ENCODE measurements at regions not wholly inside any gene's neighbourhood (a gene's known extent, or its start where the extent isn't known, plus 50 kb on each side); places are given as distances from the start of the nearest gene placed in this dataset.

DNA sequence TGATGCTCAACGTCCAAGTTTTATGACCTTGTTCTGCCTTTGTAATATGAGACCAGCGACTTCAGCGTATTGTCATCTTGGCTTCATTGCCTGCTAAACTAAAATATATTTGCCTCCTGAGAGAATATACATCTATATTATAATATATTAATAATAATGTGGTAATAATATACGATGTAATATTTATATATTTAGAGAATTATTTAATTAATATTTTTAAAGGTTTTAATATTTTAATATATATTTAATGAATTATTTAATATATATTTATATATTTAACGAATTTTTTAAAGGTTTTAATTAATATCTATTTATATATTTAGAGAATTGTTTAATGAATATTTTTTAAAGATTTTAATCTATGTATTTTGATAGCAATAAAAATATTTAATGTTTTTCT is 700.7 kb downstream of the TAF11L14 start:
- TF ChIP-seq, protein P1, sequence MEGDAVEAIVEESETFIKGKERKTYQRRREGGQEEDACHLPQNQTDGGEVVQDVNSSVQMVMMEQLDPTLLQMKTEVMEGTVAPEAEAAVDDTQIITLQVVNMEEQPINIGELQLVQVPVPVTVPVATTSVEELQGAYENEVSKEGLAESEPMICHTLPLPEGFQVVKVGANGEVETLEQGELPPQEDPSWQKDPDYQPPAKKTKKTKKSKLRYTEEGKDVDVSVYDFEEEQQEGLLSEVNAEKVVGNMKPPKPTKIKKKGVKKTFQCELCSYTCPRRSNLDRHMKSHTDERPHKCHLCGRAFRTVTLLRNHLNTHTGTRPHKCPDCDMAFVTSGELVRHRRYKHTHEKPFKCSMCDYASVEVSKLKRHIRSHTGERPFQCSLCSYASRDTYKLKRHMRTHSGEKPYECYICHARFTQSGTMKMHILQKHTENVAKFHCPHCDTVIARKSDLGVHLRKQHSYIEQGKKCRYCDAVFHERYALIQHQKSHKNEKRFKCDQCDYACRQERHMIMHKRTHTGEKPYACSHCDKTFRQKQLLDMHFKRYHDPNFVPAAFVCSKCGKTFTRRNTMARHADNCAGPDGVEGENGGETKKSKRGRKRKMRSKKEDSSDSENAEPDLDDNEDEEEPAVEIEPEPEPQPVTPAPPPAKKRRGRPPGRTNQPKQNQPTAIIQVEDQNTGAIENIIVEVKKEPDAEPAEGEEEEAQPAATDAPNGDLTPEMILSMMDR (IDR thresholded peaks at IDR 0.05; ENCODE audit: insufficient read depth, low read length), result no peak
- no peak for DNase-seq (ENCODE audit: low read depth)
- H3K4me3 ChIP-seq (ENCODE audit: low read depth, low read length), result no peak overlapping the region

DNA sequence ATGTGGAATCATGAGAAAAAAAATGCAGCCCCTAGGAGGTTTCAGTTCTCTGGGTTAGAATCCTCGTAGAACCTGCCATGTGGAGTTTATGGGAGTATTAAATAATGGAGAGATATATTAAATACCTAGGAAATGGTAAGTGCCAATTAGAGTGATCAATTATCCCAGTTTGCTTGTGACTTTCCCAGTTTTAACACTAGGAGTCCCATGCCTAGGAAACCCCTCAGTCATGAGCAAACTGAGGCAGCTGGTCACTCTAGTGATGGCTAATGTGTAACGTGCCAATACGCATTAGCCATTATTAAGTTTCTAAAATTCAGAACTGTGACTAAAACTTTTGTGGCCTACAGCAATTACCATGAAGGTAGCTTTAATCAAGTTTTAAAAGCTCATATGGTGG is 720.6 kb downstream of the TAF11L14 start:
- TF ChIP-seq, protein P1 (IDR thresholded peaks at IDR 0.05; ENCODE audit: insufficient read depth, low read length), result no peak
- DNase-seq (ENCODE audit: low read depth), result no peak
- H3K4me3 ChIP-seq (ENCODE audit: low read depth, low read length), result no peak overlapping the region

DNA sequence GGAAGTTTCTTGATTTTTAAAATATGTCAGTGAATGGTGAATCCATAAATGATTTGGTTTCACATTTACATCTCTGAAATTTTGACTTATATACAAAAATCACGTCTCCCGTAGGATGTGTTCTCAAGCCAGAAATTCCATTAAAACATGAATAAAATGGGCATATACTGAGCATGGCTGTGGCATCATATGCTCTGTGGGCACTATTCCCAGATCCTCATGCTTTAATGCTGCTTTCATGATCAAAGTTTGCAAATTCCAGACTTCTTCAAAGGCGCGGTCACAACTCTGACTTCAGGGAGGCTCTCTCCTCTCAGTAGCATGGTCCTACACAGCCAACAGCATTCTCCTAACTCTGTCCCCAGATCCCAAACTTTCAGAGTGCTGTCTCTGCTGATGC is 723.2 kb downstream of the TAF11L14 start:
- H3K4me3 ChIP-seq (ENCODE audit: low read depth, low read length), result no peak overlapping the region
- DNase-seq (ENCODE audit: low read depth), result no peak

DNA sequence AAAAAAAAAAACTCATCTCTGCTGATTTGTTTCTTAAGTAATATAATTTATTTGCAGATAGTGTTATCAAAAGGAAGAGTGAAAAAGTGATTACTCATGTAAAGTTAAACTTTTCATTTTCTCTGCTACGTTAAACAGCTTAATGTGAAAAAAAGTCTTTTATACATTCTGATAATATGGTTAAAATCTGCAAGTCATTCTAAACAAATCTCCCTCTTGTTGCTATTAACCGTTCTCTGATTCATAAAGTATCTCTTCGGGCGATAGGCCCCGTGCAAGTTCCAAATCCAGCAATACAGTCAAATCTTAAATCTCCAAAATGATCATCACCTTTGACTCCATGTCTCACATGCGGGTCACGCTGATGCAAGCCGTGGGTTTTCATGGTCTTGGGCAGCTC is 732.0 kb downstream of the TAF11L14 start:
- no peak overlapping the region for H3K4me3 ChIP-seq (ENCODE audit: low read depth, low read length)
- TF ChIP-seq, protein P1 (IDR thresholded peaks at IDR 0.05; ENCODE audit: insufficient read depth, low read length), result no peak

More for the DNA sequence above, 723.2 kb downstream of the TAF11L14 start:
- TF ChIP-seq, protein P1 (IDR thresholded peaks at IDR 0.05; ENCODE audit: insufficient read depth, low read length), result no peak

DNA sequence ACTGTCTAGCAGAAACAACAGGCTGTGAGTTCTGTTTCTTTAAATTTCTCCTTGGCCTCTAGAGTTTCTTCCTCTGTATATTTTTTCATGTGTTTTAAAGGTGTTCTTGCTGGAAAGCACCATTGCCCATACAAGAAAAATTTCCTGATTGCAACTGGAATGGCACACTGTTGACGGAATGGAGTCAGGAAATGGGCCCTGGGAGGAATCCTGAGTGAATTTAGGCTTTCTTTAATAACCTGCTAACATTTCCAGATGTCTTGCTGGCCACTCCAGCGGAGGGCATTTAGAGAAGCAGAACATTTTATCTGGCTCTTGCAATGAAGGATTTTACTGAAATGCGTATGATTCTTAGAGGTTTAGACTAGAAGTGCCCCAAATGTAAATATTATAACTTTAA is 736.3 kb downstream of the TAF11L14 start:
- no peak for DNase-seq (ENCODE audit: low read depth)
- H3K4me3 ChIP-seq (ENCODE audit: low read depth, low read length), result no peak overlapping the region
- TF ChIP-seq, protein P1 (IDR thresholded peaks at IDR 0.05; ENCODE audit: insufficient read depth, low read length), result no peak

More for the DNA sequence above, 732.0 kb downstream of the TAF11L14 start:
- no peak for DNase-seq (ENCODE audit: low read depth)

DNA sequence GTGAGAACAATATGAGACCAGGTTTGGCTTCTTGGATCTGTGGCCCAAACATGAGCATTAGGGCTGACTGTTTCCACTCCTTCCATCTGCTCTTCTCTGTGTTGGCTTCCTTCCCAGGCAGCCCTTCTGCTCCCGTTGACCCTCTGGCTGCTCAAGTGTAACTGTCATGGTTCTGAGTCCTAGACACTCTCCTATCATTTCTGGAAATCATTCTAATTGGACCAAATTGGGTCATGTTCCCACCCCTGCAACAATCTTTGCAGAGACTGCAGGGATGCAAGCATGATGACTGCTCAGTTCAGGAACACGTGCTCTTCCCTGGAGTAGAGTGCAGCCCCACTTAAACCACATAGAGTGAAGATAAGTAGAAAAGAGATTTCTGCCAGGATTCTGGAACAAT is 741.4 kb downstream of the TAF11L14 start:
- no peak for DNase-seq (ENCODE audit: low read depth)
- TF ChIP-seq, protein P1 (IDR thresholded peaks at IDR 0.05; ENCODE audit: insufficient read depth, low read length), result no peak
- no peak overlapping the region for H3K4me3 ChIP-seq (ENCODE audit: low read depth, low read length)

DNA sequence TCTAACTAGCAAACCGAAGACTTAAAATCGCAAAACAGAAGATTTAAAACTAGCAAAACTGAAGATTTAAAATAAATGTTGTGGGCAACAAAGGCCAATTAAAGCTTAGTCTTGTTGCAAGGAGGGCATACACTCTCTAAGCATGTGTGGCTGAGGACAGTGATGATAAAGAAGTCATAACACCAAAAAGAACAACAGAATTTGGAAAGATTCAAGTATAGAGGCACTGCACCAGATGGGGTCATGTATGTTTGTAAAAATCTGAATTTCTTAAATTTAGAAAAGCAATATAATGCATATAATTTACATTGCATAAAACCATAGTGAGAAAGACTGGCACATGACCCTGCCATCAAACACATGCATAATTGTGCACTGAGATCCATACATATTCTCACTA is 743.8 kb downstream of the TAF11L14 start:
- H3K4me3 ChIP-seq (ENCODE audit: low read depth, low read length), result no peak overlapping the region
- TF ChIP-seq, protein P1 (IDR thresholded peaks at IDR 0.05; ENCODE audit: insufficient read depth, low read length), result no peak
- no peak for DNase-seq (ENCODE audit: low read depth)

Measured in fibroblast of the aortic adventitia (primary cell).